ENCODE measurements at regions not wholly inside any gene's neighbourhood (a gene's known extent, or its start where the extent isn't known, plus 50 kb on each side); places are given as distances from the start of the nearest gene placed in this dataset.

DNA sequence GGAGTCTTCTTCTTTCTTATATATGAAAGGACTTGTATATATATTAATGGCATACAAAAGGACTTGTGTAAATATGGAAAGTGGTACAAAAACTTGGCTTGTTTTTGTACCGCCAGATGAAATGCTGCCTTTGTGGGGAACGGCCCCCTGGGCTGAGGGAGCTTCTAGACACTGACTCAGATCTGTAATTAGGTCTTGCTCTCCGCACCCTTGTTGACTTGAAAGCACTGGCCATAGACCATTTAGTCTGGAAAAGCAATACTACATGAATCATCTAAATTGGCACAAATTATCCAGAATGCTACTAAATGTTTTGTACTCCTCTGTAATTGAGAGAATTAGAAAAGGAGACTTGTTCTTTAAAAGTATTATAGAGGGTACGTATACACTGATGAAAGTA is 399.9 kb upstream of the RGS6 start:
- TF ChIP-seq CTCF (IDR thresholded peaks at IDR 0.05) = no peak
- no peak for DNase-seq (ENCODE audit: low spot score)

GRCh38 chr14:71532790-71533189 is 399.4 kb upstream of the RGS6 start:
- no peak for TF ChIP-seq CTCF (IDR thresholded peaks at IDR 0.05)
- no peak for DNase-seq (ENCODE audit: low spot score)
- Histone ChIP-seq H3K4me3 (no peak overlapping the region), H3K27ac (peak overlapping the region; percentile 15 to 62)

More for the DNA sequence above, 399.9 kb upstream of the RGS6 start:
- peak overlapping the region; percentile 15 to 62 for H3K27ac ChIP-seq
- H3K4me3 ChIP-seq = no peak overlapping the region

DNA sequence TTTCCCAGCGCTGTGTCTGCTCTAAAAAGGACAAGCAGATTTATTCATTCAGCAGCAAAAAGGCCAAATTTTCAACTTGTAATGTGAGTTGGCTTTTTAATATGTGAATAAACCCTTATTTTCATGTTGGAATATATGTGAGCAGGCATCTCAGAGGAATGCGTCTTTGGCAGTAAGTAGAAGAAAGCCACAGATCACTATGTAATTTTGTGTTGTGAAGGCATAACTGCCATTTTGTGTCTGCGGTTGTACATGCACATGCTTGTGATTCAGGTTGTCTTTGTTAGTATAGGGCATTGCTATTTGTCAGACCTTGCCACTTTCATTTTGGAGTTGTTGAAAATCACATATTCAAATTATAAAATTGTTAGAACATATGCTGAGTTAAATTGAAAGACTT is 398.8 kb upstream of the RGS6 start:
- TF ChIP-seq CTCF (IDR thresholded peaks at IDR 0.05) = no peak
- DNase-seq (ENCODE audit: low spot score) = no peak
- Histone ChIP-seq H3K27ac (peak overlapping the region; percentile 15 to 48), H3K4me3 (no peak overlapping the region)

- Histone ChIP-seq H3K27ac (peak overlapping the region in 1 of 2 donors; percentile 48), H3K4me3 (no peak overlapping the region)
- TF ChIP-seq CTCF (IDR thresholded peaks at IDR 0.05) = no peak
- DNase-seq (ENCODE audit: low spot score) = no peak
Observed at GRCh38 chr14:71533800-71534199, 398.4 kb upstream of the RGS6 start.

DNA sequence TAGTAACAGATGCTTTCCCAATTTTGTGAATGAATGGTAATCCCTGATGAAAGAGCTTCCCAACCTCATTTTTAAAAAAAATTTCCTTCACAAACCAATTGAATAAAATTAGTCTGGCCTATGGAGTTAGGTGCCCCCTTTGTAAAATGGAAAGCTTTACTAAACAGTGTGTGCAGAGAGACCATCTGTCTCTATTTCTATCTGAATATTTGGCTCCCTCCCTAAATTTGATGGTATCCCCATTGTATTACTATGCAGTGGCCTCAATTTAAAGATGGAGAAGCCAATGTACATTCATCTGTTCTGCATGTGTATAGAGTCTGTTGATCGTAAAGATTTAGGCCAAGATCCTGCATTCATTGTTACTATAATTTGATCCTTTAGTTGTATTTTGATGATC is 397.7 kb upstream of the RGS6 start:
- H3K4me3 ChIP-seq = no peak overlapping the region
- no peak for TF ChIP-seq CTCF (IDR thresholded peaks at IDR 0.05)
- DNase-seq (ENCODE audit: low spot score) = no peak
- no peak overlapping the region for H3K27ac ChIP-seq

- no peak for DNase-seq (ENCODE audit: low spot score)
- peak overlapping the region in 1 of 2 donors; percentile 24 for H3K27ac ChIP-seq
- TF ChIP-seq CTCF (IDR thresholded peaks at IDR 0.05) = no peak
- H3K4me3 ChIP-seq = no peak overlapping the region
Observed at GRCh38 chr14:71536015-71536740, 396.1 kb upstream of the RGS6 start.
